NCI-H345 treated with DMSO at 0.1 percent for 48 hours (cell line): ENCODE measurements at regions not wholly inside any gene's neighbourhood (a gene's known extent, or its start where the extent isn't known, plus 50 kb on each side); places are given as distances from the start of the nearest gene placed in this dataset.
"Not testable (repeated sequence)": the region's sequence is repeated elsewhere in the genome, so short reads cannot be mapped to it uniquely, and the experiment has no call there.

Source experiments
- DNase-seq: peaks from one replicate; lab custom pipeline; 2025; ENCODE audit not compliant: unreplicated experiment; lab: John Stamatoyannopoulos, UW

DNA sequence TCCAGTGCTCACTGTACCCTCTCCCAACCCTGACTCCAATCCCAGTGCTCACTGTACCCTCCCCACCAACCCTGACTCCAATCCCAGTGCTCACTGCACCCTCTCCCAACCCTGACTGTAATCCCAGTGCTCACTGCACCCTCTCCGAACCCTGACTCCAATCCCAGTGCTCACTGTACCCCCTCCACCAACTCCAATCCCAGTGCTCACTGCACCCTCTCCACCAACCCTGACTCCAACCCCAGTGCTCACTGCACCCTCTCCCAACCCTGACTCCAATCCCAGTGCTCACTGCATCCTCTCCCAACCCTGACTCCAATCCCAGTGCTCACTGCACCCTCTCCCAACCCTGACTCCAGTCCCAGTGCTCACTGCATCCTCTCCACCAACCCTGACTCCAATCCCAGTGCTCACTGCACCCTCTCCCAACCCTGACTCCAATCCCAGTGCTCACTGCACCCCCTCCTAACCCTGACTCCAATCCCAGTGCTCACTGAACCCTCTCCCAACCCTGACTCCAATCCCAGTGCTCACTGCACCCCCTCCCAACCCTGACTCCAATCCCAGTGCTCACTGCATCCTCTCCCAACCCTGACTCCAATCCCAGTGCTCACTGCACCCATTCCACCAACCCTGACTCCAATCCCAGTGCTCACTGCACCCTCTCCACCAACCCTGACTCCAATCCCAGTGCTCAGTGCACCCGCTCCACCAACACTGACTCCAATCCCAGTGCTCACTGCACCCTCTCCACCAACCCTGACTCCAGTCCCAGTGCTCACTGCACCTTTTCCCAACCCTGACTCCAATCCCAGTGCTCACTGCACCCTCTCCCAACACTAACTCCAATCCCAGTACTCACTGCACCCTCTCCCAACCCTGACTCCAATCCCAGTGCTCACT lies 136.3 kb upstream of the ZNF618 start:
- not testable (repeated sequence) for DNase-seq

DNA sequence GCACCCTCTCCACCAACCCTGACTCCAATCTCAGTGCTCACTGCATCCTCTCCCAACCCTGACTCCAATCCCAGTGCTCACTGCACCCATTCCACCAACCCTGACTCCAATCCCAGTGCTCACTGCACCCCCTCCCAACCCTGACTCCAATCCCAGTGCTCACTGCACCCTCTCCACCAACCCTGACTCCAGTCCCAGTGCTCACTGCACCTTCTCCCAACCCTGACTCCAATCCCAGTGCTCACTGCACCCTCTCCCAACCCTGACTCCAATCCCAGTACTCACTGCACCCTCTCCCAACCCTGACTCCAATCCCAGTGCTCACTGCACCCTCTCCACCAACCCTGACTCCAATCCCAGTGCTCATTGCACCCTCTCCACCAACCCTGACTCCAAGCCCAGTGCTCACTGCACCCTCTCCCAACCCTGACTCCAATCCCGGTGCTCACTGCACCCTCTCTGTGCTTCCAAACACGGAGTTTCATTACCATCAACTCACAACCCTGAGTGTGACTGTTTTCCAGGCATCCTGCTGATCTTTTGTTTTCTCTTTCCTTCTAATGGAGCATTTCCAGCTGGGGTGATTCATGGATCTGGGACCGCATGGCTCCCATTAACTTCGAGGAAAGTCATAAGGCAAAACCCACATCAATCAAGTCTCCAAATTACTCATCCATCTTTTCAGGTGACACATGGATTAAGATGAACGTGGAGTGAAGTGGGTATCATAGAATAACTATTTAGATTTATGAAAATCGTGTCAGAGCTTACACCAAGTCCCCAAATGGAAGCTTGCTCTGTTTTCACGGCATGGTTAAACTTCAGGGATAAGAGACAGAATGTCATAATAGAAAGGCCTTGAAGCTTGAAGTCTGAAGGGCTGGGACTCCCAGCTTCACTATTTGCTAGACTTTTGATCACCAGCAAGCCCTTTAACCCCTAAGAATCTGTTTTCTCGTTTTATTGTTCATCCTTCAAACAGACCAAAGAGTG lies 135.3 kb upstream of the ZNF618 start:
- not testable (repeated sequence) for DNase-seq

DNA sequence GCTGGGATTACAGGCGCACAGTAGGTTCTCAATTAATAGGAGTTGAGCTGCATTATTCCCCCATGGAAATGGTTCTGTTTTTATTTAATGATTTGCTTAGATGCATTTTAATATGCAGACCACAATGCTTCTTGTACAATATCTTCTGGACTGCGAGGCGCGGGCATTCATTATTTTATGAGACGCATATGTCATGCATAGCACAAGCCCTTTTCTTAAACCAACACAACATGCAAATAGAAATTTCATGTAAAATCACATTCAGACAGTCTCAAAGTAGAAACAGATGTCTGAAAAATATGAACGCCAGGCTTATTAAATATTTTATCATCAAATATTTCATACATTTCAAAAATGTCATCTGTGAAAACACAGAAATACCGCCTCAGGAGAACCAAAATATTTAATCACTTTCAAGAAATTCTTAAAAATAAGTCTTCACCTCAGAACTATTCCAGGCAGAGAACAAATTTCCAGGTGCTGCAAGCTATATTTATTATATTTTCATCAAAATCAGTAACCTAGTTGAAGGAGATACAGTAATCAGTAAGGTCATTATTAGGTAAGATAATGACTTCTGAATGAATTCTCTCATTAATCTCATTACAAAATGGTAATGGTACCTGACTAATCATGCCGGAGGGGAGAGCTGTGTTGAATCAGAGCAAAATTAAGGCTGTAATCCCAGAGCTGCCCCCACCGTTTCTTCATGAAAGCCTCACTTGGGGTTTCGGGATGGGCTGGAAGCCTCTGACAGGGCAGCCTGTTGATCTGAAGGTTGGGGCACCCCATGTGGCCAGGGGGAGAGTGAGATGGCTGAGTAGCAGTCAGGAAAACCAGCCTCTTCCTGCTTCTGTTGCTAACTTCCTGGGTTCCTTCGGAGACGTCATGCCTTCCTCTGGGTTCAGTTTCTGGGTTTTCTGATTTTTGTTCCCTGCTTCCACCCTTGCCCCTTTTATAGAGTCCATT lies 133.9 kb upstream of the ZNF618 start:
- no peak for DNase-seq

DNA sequence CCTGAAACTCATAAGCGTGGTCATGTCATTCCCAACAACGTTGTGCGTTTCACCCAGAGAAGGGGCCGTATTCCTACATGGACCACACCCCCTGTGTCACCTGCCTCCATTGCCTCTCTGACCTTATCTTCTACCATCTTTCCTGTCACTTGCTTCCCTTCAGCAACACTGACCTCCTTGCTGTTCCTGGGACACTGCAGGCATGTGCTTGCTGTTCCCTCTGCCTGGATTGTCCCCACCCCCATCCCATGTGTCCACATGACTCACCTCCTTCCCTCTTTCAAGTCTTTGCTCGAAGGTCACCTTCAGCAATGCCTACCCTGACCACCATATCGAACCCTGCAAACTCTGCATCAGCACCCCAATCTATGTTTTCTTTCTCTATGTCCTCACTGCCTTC lies 133.2 kb upstream of the ZNF618 start:
- no peak for DNase-seq

DNA sequence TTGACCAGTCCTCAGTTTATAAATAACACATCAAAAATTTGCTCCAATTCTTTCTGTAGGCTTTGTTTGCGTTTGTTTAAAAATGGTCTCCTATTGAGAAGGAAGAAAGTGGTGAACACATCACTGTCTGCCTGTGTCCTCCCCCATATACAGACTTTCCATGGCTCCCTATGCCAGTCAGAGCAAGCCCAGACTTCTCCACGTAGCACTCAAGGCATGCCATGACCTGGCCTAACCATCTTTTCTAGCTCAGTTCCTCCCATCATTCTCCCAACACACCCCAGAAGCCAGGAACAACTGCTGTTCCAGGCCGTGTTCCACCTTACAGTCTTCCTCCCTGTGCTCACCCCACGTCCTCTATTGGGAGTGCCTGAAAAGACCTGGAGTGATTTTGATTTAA lies 129.6 kb upstream of the ZNF618 start:
- DNase-seq: no peak

DNA sequence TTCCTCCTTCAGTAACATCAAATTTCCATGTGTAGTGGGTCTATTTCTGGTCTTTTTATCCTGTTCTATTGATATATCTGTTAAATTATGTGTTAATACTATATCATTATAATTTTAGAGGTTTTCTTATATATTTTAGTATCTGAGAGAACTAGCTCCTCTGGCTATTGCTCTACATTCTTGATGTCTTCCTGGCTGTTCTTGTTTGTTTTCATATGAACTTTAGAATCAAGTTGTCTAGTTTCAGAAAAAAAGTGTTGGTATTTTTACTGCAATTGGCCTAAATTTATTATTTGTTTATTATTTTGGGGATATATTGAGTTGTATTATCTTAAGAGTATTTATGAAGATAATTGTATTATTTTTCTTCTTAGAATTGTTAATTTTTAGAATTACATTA lies 128.0 kb upstream of the ZNF618 start:
- no peak for DNase-seq

DNA sequence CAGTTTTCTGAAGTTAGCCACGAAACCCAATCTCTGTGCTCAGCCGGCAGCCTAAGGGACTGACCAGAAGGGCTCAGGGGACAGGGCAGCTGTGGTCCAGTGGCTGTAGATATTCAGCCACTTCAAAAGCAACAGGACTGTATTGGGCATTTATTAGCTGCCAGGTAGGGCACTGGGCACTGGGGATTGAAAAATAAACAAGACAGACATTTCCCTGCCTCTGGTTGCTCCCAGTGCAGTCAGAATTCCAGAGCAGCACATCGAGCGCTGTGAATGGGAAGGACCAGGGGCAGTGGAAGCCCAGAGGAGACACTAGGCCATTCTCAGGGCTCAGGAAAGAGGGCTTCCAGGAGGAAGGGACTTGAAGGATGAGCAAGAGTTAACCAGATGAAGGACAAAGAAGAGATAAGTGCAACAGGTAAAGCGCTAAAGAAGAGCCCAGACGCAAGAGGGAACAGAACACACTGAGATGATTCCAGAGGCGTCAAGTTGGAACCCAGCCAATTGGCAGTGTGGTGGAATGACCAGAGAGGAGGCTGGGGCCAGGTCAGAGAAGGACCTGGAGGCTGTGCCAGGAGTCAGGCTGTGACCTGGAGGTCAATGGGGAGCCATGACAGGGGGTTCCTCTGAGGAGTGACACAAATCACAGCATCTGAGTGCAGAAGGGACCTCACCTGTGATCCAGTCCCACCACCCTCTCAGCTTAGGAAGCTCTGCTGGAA lies 122.5 kb upstream of the ZNF618 start:
- DNase-seq: no peak

DNA sequence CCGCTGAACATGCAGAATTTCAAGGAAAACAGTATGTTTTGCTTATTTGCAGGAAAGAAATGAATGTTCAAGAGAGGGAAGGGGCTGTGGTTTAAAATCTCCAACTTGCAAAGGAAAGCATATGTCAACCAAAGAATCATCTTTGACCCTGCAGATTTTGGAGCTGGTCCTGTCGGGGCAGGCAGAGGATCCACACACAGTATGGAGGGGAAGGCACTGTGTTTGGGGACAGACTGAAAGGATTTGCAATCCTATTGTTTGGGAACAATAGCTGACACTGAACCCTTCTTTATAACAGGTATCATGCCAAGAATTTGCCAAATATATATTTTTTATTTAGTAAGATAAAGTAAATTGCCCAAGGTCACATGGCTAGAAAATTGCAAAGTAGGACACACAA lies 121.4 kb upstream of the ZNF618 start:
- DNase-seq: no peak

DNA sequence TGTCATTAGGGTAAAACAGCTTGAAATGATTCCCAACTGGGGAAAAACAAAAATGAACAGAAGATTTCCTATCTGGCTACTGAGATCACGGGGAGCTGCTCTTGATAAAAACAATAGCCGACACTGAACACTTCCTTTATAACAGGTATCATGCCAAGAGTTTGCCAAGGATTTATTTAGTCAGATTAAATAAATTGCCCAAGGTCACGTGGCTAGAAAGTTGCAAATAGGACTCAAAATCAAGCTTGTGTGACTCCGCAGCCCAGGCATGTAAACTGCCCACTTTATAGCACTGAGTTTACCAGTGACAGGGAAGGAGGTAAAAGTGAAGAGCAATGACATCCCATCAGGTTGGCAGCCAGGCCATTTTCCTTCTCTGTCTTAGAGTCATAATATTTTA lies 120.7 kb upstream of the ZNF618 start:
- DNase-seq: no peak

DNA sequence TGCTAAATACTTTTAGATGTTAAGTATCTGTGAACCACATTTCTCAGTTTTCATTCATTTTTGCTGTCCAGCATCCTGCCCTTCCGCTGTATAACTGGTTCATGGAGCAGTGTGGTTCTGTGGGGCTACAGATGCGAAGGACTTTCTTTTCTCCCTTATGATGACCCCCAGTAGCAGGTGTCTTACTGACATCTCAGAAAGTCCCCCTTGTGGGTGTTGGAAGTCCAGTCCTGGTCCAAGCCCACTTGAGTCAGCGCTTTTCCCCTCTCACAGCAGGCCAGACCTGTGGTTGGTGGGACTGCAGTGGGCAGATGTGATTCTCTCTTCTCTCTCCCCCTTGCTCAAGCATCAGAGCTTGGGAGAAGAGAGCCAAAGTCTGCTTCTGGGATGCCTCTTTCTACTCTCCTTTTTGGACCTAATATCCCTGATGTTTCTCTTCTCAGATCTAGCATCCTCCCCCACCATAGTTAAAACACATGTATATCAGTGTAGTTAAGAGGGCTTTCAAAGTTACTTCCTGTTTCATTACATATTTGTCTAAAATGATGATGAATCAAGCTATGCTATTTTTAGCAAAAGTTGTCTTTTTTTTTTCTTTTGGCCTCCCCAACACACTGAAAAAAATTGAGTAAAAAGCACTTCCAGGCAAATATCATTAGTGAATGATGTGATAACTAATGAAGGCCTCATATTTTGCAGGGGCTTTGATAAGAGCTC lies 119.5 kb upstream of the ZNF618 start:
- no peak for DNase-seq

DNA sequence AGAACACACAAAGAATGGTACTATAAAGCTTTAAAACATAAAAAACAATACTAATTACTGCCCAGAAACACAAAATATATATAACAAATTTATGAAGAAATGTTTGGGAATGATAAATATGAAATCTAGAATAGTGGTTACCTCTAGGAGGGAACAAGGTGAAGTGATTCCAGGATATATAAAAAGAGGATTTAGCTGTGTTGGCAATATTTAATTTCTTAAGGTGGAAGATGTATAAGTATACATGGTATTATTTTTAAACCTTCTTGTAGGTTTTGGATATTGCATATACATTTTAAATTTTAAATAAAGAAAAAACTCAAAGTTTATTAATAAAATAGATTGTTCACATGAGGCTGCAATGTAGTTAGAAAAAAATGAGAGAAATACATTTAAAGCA lies 112.7 kb upstream of the ZNF618 start:
- no peak for DNase-seq

DNA sequence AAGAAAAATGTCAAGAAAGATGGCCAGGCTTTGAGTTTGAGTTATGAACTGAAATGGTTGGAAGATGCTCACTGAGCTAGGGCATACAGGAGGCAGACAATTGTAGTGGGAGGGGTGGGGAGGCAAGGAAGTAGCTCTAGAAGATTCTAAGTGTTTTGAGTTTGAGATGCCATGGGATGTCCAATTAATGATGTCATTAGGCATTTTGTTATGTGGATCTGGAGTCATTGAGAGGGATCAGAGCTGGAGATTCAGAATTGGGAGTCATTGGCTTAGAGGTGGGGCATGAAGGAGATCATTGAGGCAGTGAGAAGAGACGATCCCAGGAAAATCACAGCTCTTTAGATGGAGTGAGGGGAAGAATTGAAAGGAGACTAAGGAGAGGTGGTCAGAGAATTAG lies 111.5 kb upstream of the ZNF618 start:
- no peak for DNase-seq

DNA sequence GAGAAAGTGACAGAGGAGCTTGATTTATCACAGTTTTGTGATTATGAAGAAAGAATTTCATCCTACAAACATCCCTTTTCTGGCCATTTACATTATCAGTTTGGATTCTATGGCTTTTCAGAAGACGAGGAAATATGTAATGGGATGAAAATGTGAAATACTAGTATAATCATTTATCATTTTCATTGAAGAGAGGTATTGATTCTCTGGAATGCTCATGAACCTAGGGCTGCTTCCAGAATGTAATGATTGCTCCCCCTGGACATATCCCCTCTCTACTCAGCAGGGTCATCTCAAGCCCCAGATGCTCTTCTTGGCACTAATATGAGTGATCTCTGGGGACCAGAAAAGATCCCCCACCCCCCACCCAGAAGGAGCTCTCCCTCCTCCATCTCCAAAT lies 106.7 kb upstream of the ZNF618 start:
- DNase-seq: no peak

DNA sequence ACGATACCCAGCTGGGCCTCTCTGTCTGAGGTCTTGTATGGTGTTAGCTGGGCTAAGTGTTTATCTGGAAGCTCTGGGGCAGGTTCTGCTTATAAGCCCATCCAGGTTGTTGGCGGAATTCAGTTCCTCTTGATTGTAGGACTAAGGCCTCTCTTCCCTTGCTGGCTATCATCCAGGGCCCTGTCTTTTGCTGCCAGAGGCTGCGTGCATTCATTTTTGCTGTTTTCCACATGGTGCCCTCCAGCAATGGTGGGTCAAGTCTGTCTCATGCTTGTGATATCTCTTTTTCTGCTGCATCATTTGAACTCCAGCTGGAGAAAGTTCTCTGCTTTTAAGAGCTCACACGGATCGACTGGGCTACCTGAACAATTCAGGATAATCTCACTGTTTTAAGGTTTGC lies 105.7 kb upstream of the ZNF618 start:
- no peak for DNase-seq

DNA sequence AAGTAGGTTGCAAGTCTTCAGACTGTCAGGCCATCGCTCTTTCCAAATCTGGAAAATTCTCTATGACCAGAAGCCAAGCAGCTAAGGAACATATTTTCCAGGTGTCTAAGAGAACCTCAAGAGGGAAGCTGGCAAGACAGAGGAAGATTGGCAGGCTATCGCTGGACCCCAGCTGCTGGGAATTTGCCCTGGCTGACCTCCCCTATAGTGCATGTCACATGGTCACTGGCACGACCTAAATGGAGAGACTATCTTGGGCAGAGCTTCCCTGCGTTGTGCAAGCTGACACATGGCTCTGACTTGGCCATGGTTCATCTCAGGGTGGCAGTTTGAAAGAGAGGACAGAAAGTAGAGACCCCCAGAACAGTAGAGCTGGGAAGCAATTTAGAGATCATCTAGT lies 104.9 kb upstream of the ZNF618 start:
- DNase-seq: no peak

DNA sequence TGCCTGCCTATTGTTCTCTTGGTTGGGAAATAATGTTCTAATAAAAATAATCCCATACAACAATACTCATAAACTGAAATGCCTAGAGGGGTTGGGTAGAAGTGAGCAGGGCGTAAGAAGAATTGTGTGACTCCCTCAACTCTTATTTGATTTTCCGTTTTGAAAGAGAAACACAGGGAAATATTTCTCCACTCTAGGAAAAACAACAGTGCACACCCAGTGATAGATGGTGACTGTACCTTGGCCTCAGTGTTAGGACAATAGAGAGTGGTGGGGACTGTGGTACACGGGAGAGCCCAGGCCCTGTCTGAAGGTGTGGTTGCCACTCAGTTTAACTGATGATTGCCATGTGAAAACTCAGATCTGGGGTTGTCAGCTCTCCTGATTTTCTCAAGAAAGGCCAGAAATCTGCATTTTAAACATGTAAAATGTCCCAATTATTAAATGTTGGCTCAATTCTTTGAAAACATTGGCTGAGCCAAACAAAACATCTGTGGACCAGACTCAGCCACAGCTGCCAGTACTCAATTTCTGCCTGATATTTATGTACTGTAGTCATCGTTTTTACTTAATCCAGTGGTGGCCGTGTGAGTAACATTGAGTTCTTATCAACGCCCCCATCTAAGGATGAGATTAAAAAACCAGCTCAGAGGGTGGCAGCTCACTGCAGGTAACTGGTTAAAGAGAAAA lies 103.8 kb upstream of the ZNF618 start:
- no peak for DNase-seq

DNA sequence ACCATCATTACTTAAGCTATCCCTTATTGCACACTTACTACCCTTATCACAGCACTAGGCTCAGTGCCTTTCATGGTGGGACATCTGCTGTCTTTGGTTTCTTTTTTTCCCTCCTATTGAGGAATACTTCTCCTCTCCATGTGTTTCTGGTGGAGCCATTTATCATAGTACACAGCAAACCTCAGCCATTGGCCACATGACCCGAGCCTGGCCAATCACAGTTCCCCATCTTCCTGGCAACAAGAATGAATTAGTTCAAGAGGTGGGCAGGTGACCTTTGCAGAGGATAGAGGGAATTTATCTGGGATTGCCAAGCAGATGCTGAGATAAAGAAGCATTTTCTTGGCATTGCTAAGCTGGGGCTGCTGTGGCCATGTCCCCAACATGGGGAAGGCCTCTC lies 101.1 kb upstream of the ZNF618 start:
- no peak for DNase-seq

DNA sequence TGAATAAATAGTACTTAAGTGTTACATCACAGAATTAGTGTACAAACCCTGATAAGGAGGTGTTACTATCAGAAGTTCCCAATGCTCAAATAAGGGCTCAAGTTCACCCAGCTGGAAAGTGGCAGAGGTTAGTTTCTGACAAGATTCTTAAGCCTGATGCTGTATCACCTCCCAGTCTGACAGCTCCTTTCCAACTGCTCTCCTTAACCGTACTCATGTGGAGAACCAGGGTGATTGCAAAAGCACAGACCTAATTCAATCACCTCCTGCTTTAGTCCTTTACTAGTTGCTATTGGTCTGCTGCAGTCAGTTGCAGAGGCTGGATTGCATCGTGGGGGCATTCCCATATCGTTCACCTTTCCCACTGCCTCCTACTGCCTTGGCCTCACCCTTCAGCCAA lies 100.4 kb upstream of the ZNF618 start:
- DNase-seq: no peak

DNA sequence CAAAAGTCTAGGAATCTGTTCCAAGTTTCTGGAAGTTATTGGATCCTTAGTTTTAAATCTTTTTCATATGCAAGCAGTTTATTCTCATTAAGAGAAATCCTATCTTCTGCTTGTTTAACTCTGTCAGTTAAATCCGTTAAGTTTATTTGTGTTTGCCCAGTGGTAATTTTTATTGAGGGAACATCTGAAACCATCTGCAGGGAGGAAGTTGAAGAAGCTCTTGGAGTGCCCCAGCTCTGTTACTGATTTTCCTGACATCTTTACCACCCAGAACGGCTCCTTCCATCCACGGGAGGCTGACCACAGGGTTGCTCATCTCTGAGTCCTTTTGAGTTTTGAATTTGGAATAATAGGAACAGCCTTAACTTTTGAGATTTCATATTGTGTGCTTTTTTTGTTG lies 99.9 kb upstream of the ZNF618 start:
- no peak for DNase-seq
